GM19239 (cell line): ENCODE measurements at regions not wholly inside any gene's neighbourhood (a gene's known extent, or its start where the extent isn't known, plus 50 kb on each side); places are given as distances from the start of the nearest gene placed in this dataset.

Experiments used
- DNase-seq: peaks from one replicate; pipeline ENCODE4 v3.0.0; 2011; ENCODE audit warnings: low spot score; ENCODE audit not compliant: insufficient read length
- FAIRE-seq: peaks from 2 replicates; lab custom pipeline; 2011; peaks lifted over from hg19 to GRCh38; lab: Jason Lieb, UNC

- DNase-seq (no peak), FAIRE-seq (no peak)
Measured at GRCh38 chr3:182470187-182470586, 323.1 kb upstream of the ATP11B start.

- FAIRE-seq, result no peak
- DNase-seq, result no peak
Measured at GRCh38 chr3:182473191-182473710, 320.1 kb upstream of the ATP11B start.

DNA sequence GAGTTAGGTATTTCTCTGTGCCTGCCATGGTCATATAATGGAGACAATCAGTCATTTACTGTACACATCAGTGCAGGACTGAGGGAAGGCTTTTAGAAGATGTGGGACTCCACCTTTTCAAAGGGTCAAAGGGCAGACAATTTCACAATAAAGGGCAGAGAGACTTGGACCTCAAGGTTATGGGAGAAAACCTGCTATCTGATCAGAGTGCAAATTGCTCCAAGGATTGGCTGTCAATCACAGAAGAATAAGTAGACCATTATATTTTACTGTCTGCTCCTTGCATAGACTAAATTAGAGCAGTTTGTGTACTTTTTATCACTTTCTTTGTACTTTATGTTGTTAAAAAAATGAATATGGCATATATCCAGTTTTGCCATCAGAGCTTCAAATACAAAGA is 314.9 kb upstream of the ATP11B start:
- DNase-seq, result no peak
- FAIRE-seq, result no peak

DNA sequence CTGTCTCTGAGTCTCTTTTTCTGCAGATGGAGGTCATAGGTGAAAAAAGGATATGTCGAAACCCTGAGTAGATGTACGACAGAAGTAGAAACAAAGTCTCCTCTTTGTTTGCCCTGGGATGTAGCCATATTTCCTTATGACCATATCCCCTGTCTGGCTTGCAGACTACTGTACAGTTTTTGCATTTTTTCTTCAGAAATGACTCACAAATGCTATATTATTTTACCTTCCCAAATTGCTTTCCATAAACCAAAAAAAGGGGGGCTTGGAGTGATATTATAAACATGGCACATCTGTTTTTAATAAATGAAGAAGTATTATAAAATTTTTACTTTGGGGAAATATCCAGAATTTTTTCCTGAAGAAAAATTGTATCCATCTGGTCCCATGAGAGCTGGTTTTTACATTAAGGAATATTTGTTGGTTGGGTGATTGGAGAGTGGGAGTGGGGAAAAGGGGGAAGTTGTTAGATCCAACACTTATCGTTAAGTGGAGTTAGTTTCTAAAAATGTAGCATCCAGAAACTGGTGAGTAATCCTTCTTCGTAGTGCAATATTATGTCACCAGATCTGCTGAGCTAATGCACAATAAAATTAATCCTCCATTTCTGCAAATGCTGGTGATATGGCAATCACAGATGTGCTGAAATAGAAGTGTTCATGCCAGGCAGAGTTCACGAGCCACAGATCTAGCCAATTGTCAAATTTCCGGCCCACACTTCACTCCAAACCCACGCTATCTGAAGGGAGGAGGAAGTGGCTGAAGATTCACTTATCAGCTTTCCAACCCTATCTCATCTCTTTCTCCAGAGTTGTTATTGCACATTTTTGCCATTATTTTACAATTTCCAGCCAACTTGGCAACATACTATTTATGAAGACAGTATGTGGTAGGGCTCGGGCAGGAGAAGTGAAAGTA is 313.6 kb upstream of the ATP11B start:
- DNase-seq (no peak), FAIRE-seq (no peak)

- FAIRE-seq, result no peak
- DNase-seq, result no peak
Measured at GRCh38 chr3:182482705-182483104, 310.6 kb upstream of the ATP11B start.

DNA sequence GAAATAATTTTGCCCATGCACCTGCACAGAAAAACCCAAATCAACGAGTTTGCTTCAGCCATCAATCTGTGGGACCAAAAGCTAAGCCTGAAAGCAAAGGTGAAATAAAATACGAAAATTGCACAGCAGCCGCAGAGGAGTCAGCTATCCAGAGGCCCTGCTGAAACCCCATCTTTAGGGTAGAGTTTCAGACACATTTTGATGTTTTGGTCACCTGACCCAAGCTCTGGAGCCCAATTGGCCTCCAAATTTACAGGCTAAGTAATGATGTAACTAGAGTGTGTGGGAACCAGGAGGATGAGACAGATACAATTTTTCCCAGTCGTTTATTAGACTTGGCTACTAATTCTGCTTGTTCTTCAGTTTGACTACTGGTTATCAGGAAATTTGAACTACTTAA is 308.6 kb upstream of the ATP11B start:
- FAIRE-seq, result no peak
- no peak for DNase-seq

- DNase-seq (no peak), FAIRE-seq (no peak)
Measured at GRCh38 chr3:182485301-182485700, 308.0 kb upstream of the ATP11B start.

DNA sequence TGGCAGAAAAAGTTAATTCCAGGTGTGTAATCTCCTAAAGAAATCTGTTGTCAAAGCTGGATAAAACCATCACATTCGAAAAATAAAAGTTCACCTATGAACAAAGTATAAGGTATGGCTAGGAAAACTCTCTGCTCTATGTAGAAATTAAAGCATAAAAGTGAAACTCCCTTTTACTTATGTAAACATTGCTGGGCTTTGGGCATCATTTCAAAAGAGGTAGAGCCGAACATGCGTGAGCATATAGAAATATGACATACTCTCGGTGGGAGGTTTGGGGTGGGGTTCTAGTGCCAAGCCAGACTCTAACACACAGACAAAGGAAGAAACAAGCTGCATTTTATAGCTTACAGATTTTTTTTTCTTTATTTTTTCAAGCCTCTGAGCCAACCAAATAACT is 306.8 kb upstream of the ATP11B start:
- DNase-seq (no peak), FAIRE-seq (no peak)

DNA sequence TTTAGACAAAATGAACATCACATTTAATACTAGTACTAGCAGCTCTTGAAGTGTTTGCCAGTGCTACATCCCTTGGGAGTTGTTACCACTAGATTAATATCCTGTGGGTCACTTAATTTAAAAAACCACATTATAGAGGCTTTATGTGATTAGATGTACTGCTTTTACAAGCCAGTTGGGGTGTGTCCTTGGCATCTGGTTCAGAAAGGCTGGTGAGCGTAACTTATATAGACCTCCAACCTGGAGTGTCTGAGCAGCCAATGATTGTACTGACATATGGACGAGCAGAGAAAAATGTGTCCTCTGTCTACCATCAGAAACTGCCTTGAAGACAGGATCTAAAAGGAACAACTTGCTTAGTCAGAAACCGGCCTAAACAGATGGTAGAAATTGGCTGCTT is 306.2 kb upstream of the ATP11B start:
- DNase-seq, result no peak
- no peak for FAIRE-seq

GRCh38 chr3:182487611-182488010 is 305.7 kb upstream of the ATP11B start:
- DNase-seq, result no peak
- no peak for FAIRE-seq

DNA sequence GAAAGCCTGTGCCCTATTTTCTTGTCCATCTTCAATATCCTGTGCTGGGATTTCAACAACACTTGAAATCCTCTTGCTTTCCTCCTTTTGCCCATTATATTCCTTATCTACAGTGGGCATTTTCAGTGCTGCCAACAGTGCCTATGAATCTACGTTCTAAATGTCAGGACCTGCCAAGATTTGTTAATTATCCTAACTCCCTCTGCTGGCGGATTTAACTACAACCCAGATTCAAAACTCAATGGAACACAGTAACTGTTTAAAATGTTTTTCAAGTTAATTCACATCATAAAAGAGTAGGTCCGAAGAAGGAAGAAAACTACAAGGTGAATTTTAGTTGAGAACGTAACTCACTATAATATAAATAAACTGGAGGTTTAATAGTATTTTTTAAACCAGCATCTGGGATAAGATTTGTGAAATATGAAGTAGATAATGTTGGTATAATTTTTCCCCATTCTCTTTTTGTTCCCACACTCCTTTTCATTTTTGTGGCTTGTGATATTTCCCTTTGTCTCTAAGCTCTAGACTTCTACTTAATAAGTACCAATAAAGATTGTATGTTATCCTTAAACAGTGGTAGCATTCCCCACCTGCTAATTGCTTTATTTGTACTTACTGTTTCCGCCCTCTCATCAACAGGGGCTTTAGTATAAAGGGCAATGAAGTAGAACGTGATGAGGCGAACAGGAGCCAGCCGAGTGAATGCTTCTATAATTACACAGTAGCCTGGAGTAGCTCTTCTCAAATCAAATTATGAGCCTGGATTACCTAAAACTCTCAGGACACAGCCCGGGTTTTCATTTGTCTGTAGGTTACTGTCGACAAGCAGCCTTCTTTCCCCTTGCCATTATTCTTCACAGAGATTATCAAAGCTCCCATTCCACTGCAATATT is 302.5 kb upstream of the ATP11B start:
- peak; percentile 11 for FAIRE-seq

DNA sequence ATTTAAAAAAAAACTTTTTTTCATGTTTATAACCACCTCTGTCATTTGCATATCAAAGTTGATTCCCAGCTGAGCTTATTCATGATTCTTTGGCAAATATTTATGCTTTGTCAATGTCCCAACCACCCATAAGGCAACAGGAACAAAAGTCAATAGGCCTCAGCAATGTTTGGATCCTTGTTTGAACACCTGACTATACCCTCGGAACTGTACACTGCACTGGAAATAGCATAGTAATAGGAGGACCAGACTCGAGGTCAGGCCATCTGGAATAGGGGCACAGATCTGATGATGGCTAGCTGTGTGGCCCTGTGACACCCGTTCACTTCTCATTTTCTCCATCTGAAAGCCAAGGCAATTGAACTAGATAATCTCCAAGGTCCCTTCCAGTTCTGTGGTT is 301.7 kb upstream of the ATP11B start:
- FAIRE-seq (no peak), DNase-seq (no peak)

More for the DNA sequence above, 302.5 kb upstream of the ATP11B start:
- no peak for DNase-seq

GRCh38 chr3:182492536-182492935 is 300.8 kb upstream of the ATP11B start:
- DNase-seq, result no peak
- no peak for FAIRE-seq

- DNase-seq (no peak), FAIRE-seq (no peak)
Measured at GRCh38 chr3:182500289-182500688, 293.0 kb upstream of the ATP11B start.

DNA sequence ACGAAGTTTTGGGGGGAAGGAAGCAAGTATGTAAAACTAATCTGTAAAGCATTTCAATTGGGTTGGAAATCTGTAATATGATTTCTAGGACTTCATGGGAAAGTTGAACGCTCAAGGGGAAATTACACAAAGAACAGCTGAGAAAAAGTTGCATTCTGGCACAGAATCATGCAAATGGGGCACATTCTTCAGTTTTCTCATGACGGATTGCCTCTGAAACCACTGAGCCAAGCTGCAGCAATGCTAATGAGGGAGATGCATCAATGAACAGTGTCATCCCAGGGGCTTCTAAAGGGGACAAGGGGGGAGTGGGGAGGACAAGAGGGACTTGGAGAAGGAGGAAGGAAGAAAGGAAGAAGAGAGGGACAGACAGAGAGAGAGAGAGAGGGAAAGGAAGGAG is 291.4 kb upstream of the ATP11B start:
- no peak for DNase-seq
- FAIRE-seq, result no peak

DNA sequence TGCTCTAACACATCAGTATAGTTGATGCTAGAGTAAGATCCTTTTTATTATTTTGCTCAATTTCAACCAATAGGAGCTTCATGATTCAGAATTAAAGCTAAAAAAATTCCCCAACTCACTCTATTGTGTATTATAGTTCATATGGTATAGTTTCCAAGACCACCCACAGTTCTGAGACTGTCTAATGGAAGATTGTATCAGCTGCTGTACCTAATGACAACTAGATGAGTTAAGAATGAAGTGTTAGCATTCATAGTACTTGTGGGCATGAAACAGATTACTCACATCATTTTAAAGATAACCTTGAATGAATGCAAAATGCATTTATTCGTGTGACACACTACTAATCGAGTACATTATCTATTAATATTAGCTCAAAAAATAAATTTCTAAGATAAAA is 289.9 kb upstream of the ATP11B start:
- no peak for FAIRE-seq

DNA sequence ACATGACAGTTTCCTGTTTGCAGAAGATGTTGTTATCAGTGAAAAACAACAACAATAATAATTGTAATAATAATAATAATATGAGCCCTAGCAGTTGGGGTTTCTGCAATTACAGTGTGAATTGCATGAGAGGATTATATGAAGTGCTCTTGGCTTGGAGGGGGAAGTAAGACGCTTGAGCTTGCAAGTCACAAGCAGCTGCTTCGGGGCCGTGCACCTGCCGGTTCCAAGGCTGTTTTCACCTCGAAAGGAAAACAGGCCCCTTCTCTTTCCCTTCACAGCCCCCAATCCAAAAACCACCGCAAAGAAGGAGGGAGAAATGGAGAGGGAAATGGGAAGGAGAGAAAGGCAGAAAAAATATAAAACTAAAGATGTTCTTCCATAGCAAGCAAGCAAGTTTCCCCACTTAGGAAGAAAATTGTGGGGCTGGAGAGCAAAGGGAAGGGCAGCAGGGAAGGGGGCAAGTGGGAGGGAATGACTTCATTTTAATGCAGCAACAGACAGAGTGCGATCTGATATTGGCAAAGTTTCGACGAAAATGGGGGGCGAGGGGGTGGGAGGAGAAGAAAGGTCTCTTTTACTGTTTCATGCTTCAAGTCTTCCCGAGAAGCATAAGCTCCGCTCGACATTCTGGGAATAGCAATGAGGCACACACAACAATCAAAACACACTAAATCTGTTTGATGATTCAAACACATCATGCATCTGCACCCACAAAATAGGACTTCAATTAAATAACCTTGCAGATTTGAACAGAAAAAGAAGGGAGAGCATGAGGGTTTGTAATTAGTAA is 284.2 kb upstream of the ATP11B start:
- DNase-seq, result no peak
- peak; percentile 42 for FAIRE-seq

More for the DNA sequence above, 289.9 kb upstream of the ATP11B start:
- no peak for DNase-seq

- FAIRE-seq (no peak), DNase-seq (no peak)
Measured at GRCh38 chr3:182509844-182510460, 283.4 kb upstream of the ATP11B start.

GRCh38 chr3:182514236-182514964 is 278.9 kb upstream of the ATP11B start:
- no peak for FAIRE-seq

More at GRCh38 chr3:182514236-182514964, 278.9 kb upstream of the ATP11B start:
- no peak for DNase-seq
